Common myeloid progenitor, CD34-positive (primary cell): ENCODE measurements at regions not wholly inside any gene's neighbourhood (a gene's known extent, or its start where the extent isn't known, plus 50 kb on each side); places are given as distances from the start of the nearest gene placed in this dataset.

Source experiments
- CTCF ChIA-PET: fragments of 350-600 bp; sonication (Branson Sonifier 250); formaldehyde crosslinking; loops from one replicate; lab custom pipeline; 2021; ENCODE audit warnings: antibody characterized with exemption; lab: Charles Lee
- POLR2A ChIA-PET: fragments of 350-600 bp; sonication (Branson Sonifier 250); formaldehyde crosslinking; loops from one replicate; lab custom pipeline; 2021; ENCODE audit warnings: antibody characterized with exemption; lab: Charles Lee
- DNase-seq, 3 donors: peaks; one replicate each; pipeline versions ENCODE4 v3.0.0 to v3.0.0-alpha.2; 2013
- H3K27ac ChIP-seq, 2 experiments: 1 replicate in 1 of 2; 2 replicates in 1 of 2; pipeline ENCODE4 v1.7.0; 2013; ENCODE audit warnings: inconsistent platforms in 2 of 2, low read length in 2 of 2, mild to moderate bottlenecking in 2 of 2, low read depth in 1 of 2, moderate library complexity in 1 of 2; ENCODE audit not compliant: severe bottlenecking in 2 of 2, insufficient read depth in 1 of 2, poor library complexity in 1 of 2
- H3K27me3 ChIP-seq, 5 experiments: replicated peaks in 2 of 5; 1 replicate in 3 of 5; 2 replicates in 2 of 5; pipeline versions ENCODE4 v1.6.1 to v1.7.0; 2013; ENCODE audit warnings: low read length in 4 of 5, mild to moderate bottlenecking in 2 of 5, moderate library complexity in 2 of 5, inconsistent platforms in 1 of 5; ENCODE audit not compliant: insufficient read depth in 5 of 5, control insufficient read depth in 4 of 5
- H3K36me3 ChIP-seq, 4 experiments: 1 replicate in 2 of 4; 2 replicates in 2 of 4; pipeline versions ENCODE4 v1.6.1 to v1.7.0; 2013; ENCODE audit warnings: low read length in 3 of 4, control low read depth in 1 of 4, mild to moderate bottlenecking in 1 of 4; ENCODE audit not compliant: control insufficient read depth in 4 of 4, insufficient read depth in 4 of 4
- H3K4me1 ChIP-seq, 4 experiments: 1 replicate in 3 of 4; 2 replicates in 1 of 4; pipeline versions ENCODE4 v1.6.1 to v1.7.1; 2013; ENCODE audit warnings: low read length in 3 of 4, mild to moderate bottlenecking in 3 of 4, control low read depth in 1 of 4, inconsistent platforms in 1 of 4, moderate library complexity in 1 of 4; ENCODE audit not compliant: control insufficient read depth in 4 of 4, insufficient read depth in 4 of 4; ENCODE audit errors: control extremely low read depth in 1 of 4
- H3K4me3 ChIP-seq, 7 experiments: 1 replicate in 4 of 7; 2 replicates in 3 of 7; pipeline versions ENCODE4 v1.5.1 to v1.7.0; 2013; ENCODE audit warnings: mild to moderate bottlenecking in 7 of 7, low read length in 6 of 7, moderate library complexity in 6 of 7, inconsistent platforms in 2 of 7, low read depth in 2 of 7, control low read depth in 1 of 7; ENCODE audit not compliant: insufficient read depth in 4 of 7, control insufficient read depth in 1 of 7; ENCODE audit errors: extremely low read depth in 1 of 7
- H3K9me3 ChIP-seq, 5 experiments: 1 replicate in 4 of 5; 2 replicates in 1 of 5; pipeline versions ENCODE4 v1.6.1 to v1.7.1; 2013; ENCODE audit warnings: low read length in 4 of 5, mild to moderate bottlenecking in 2 of 5, inconsistent platforms in 1 of 5, low read depth in 1 of 5, moderate library complexity in 1 of 5; ENCODE audit not compliant: control insufficient read depth in 4 of 5, insufficient read depth in 2 of 5; ENCODE audit errors: control extremely low read depth in 1 of 5
- WGBS: methylation state at CpG from one replicate; pipeline ENCODE4 v1.1.5; 2013; ENCODE audit not compliant: insufficient coverage; 5-methylcytosine and 5-hydroxymethylcytosine counted together

DNA sequence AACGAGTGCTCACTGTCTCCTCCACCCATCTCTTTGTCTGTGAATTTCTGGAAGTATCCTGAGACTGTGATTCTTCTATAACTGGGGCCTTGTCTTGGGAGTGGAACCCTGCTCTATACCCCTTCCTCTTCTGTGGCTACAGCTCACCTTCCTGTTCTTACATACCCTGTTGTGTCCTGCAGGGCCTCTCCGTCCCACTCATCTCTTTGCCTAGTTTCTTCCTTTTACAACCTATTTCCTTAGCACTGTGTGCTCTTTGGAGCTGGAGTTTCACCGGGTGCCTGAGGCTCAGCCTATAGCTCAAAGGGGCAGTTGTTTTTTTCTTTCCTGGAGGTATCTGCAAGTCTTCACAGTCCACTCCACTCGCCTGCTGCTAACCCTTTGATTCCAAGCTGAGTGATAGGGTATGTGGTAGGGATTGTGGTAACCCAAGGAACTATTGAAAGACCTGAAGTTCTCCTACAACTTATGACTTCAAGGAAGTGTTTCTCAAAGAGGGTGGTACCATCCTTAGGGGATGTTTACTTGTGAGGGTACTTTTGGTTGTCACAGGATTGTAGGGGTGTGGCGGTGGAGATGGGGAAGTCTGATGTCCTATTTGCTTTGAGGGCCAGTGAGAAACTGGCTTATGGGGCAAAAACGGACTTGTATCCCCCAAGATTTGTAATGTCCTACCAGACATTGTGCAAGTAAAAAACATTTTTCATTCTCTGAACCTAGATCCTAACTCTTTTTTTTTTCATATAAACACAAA lies 66.6 kb upstream of the ARL8B start:
- peak overlapping the region in 2 of 7 experiments; percentile 4 to 7 for H3K4me3 ChIP-seq
- H3K36me3 ChIP-seq: no peaks in the 10 kb centered on the region
- peaks cover 10 to 50% (median 26%) of the 10 kb centered on the region in 4 experiments for H3K4me1 ChIP-seq
- WGBS: 41% methylated on average over 5 of the region's 6 CpGs
- ChIA-PET CTCF (interaction anchor here (0.8 to 16.1 kb wide), 10 partner anchors 8 to 340 kb away, joined by 3 to 298 read pairs (median 4); no protein-coding TSS in a partner anchor), POLR2A (interaction anchor here (0.5 kb wide), 1 partner anchor 334 kb away, joined by 3 read pairs; no protein-coding TSS in a partner anchor)
- H3K27me3 ChIP-seq: no peaks in the 10 kb centered on the region
- H3K27ac ChIP-seq: peak overlapping the region in 1 of 2 experiments; percentile 3
- DNase-seq: peak; percentile 27 to 72 (median 70)
- H3K9me3 ChIP-seq: no peaks in the 10 kb centered on the region

DNA sequence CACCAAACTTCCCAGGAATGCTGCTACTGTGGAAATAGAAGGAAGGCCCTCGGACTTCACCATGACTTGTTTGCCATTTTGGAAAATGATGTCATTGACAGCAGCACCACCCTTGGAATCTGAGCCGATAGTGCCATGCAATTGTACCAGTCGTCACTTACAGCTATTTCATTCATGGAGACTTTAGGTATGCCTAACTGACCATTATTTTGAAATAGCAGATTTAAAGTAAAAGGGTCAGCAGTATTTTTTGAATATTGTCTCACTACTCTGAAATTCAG lies 66.0 kb upstream of the ARL8B start:
- ChIA-PET POLR2A (no interaction called here), CTCF (interaction anchor here (0.8 to 16.1 kb wide), 10 partner anchors 14 to 341 kb away, joined by 3 to 298 read pairs (median 4); no protein-coding TSS in a partner anchor)
- no peak for DNase-seq
- 94% methylated on average over 2 of the region's 3 CpGs for WGBS
- H3K27ac ChIP-seq: no peak overlapping the region
- no peaks in the 10 kb centered on the region for H3K9me3 ChIP-seq
- H3K27me3 ChIP-seq: no peaks in the 10 kb centered on the region
- H3K36me3 ChIP-seq: no peaks in the 10 kb centered on the region
- H3K4me1 ChIP-seq: peaks cover 10 to 50% (median 26%) of the 10 kb centered on the region in 4 experiments
- H3K4me3 ChIP-seq: no peak overlapping the region

DNA sequence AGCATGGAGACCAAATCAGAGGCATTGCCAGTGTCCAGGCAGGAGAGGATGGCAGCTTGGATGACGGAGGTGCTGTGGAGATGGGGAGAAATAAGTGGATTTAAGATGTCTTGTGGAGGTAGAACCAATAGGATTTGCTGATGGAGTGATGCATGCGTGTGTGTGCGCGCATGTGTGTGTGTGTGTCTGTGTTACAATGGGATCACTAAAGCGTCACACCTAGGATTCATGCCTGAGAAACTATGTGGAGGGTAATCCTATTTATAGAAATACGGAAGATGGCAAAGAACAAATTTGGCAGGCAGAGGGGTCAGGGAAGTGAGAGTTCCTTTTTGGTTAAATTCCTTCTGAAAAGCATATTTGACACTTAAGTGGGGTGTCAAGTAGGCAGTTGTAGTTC lies 64.8 kb upstream of the ARL8B start:
- peak in 1 of 3 donors; percentile 32 for DNase-seq
- CTCF ChIA-PET: interaction anchor here (0.9 to 16.1 kb wide), 17 partner anchors 11 to 380 kb away, joined by 3 to 298 read pairs (median 4); no protein-coding TSS in a partner anchor
- 65% methylated on average over 5 of the region's 6 CpGs for WGBS
- no peak overlapping the region for H3K27ac ChIP-seq
- no peaks in the 10 kb centered on the region for H3K27me3 ChIP-seq
- POLR2A ChIA-PET: interaction anchor here (0.9 to 1.0 kb wide), 3 partner anchors 76 to 232 kb away, joined by 3 to 5 read pairs (median 5); partner anchors contain the start of gene BHLHE40
- no peaks in the 10 kb centered on the region for H3K9me3 ChIP-seq
- H3K36me3 ChIP-seq: no peaks in the 10 kb centered on the region
- H3K4me3 ChIP-seq: no peak overlapping the region
- H3K4me1 ChIP-seq: peaks cover 10 to 50% (median 26%) of the 10 kb centered on the region in 4 experiments

DNA sequence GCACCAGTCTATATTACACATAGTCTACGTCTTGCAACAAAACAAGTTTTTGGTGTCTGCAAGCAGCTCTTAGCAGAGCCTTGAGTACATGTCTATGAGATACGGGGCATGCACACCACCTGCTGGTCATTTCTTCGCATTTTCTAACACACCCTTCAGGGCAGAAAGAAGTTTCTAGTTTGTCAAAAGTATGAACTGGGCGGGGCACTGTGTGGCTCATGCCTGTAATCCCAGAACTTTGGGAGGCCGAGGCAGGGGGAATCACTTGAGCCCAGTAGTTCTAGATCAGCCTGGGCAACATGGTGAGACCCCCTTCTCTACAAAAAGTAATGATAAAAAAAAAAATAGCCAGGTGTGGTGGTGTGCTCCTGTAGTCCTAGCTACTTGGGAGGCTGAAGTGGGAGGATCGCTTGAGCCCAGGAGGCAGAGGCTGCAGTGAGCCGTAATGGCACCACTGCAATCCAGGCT lies 64.2 kb upstream of the ARL8B start:
- WGBS: 55% methylated on average over 6 of the region's 7 CpGs
- no peak overlapping the region for H3K27ac ChIP-seq
- H3K4me1 ChIP-seq: peaks cover 10 to 50% (median 26%) of the 10 kb centered on the region in 4 experiments
- no peak overlapping the region for H3K4me3 ChIP-seq
- CTCF ChIA-PET: interaction anchor here (0.9 to 16.1 kb wide), 15 partner anchors 10 to 381 kb away, joined by 3 to 298 read pairs (median 4); no protein-coding TSS in a partner anchor
- H3K27me3 ChIP-seq: no peaks in the 10 kb centered on the region
- POLR2A ChIA-PET: interaction anchor here (0.9 to 1.0 kb wide), 3 partner anchors 77 to 232 kb away, joined by 3 to 5 read pairs (median 5); partner anchors contain the start of gene BHLHE40
- peak; percentile 86 to 94 (median 91) for DNase-seq
- H3K9me3 ChIP-seq: no peaks in the 10 kb centered on the region
- no peaks in the 10 kb centered on the region for H3K36me3 ChIP-seq

DNA sequence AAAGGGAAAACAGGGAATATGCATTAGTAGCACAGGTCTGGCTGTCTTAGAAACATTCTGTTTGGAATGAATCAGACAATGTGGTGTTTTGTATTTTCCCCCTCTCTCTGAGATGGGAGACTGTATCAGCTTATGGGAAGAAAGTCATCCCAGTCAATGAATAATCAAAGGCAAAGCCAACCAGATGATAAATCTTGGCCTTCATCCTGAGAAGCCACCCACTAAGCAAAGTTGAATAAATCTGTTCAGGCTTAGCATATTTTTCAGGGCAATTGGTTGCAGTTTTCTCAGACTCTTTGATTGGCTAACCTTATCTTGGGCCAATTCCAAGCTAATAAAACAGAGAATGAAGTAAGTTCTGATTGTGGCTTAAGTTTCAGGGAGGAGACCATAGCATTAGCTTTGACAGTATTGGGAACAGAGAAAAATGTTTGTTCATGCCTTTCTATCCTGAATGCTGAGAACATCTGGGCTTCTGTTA lies 63.6 kb upstream of the ARL8B start:
- POLR2A ChIA-PET: interaction anchor here (0.9 kb wide), 1 partner anchor 38 kb away, joined by 3 read pairs; no protein-coding TSS in a partner anchor
- Histone ChIP-seq H3K36me3 (no peaks in the 10 kb centered on the region), H3K27ac (no peak overlapping the region), H3K9me3 (no peaks in the 10 kb centered on the region), H3K4me3 (no peak overlapping the region), H3K4me1 (peaks cover 8 to 44% (median 25%) of the 10 kb centered on the region in 4 experiments), H3K27me3 (no peaks in the 10 kb centered on the region)
- CTCF ChIA-PET: interaction anchor here (0.7 to 16.1 kb wide), 12 partner anchors 10 to 368 kb away, joined by 3 to 298 read pairs (median 4); no protein-coding TSS in a partner anchor
- DNase-seq: no peak

DNA sequence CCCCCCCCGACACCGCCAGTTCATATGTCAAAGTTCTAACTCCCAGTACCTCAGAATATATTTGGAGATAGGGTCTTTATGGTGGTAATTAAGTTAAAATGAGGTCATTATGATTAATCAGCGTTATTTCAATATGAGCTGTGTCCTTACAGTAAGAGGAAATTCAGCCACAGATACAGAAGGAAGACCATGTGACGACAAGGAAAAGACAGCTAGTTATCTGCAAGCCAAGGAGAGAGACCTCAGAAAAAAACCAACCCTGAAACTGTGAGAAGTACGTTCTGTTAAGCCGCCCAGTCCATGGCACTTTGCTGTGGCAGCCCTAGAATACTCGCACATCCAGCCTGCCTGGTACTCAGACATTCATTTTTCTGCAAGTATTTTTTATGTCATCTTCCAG lies 62.3 kb upstream of the ARL8B start:
- Histone ChIP-seq H3K27ac (no peak overlapping the region), H3K36me3 (no peaks in the 10 kb centered on the region), H3K4me1 (peaks cover 5 to 31% (median 20%) of the 10 kb centered on the region in 4 experiments), H3K9me3 (no peaks in the 10 kb centered on the region), H3K4me3 (no peak overlapping the region), H3K27me3 (no peaks in the 10 kb centered on the region)
- WGBS: 83% methylated on average over 5 of the region's 7 CpGs
- ChIA-PET CTCF (interaction anchor here (0.6 to 16.1 kb wide), 13 partner anchors 8 to 709 kb away, joined by 3 to 298 read pairs (median 4); no protein-coding TSS in a partner anchor), POLR2A (interaction anchor here (0.6 kb wide), 1 partner anchor 79 kb away, joined by 7 read pairs; no protein-coding TSS in a partner anchor)
- DNase-seq: peak in 1 of 3 donors; percentile 34
